HG03066 (cell line): ENCODE measurements at regions not wholly inside any gene's neighbourhood (a gene's known extent, or its start where the extent isn't known, plus 50 kb on each side); places are given as distances from the start of the nearest gene placed in this dataset.
A peak's percentile ranks its signal among the peaks of the same experiment; 100 is the strongest.
"Not testable (repeated sequence)": the region's sequence is repeated elsewhere in the genome, so short reads cannot be mapped to it uniquely, and the experiment has no call there.

Experiments
- ATAC-seq: cut with Tn5 transposase; IDR thresholded peaks from one replicate; pipeline ENCODE4 v1.9.1; 2021; ENCODE audit warnings: low read depth; ENCODE audit not compliant: unreplicated experiment

DNA sequence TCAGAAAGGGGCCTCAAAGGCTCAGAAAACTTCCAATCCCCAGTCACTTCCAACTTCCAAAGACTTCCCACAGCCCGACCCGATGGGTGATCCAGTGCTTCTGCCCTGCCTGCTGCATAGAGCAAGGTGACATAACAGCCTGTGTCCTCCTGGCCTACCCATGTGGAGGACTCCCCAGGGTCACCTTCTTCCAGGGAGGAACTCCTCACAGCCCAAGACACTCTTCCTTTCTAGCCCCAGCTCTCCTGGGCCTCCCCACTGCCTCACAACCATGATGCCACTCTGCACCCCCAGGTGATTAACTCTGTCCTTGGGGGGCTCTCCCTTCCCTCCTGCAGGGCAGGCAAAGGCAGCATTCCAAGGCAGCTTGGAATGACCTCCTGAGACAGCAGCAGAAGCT is 158.4 kb upstream of the PDE1C start:
- no peak for ATAC-seq

DNA sequence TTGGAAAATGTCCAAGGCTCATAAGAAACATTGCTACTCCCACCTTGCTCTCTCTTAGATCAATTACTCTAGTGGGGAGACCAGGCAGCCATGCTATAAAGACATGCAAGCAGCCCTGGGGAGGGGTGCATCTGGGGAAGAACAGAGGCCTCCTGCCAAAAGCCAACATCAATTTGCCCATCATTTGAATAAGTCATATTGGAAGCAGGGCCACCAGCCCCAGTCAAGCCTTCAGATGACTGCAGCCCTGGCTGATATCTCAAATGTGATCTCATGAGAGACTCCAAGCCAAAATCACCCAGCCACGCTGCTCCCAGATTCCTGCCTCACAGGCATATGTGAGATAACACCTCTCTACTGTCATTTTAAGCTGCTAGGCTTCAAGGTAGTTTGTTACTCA is 157.5 kb upstream of the PDE1C start:
- ATAC-seq: no peak

DNA sequence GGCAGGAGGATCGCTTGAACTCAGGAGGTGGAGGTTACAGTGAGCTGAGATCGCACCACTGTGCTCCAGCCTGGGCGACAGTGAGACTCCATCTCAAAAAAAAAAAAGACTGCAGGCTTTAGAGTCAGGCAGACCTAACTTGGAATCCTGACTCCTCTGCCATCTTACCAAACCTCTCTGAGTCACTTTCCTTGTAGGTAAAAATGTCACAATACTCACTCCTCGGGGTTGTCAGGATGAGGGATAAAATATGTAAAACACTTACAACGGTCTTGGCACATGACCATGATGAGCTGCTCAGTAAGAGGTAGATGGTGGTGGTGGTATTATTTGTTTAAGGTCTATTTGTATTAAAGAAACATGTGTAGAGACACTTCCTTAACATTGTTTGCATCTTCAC is 154.1 kb upstream of the PDE1C start:
- ATAC-seq: no peak

DNA sequence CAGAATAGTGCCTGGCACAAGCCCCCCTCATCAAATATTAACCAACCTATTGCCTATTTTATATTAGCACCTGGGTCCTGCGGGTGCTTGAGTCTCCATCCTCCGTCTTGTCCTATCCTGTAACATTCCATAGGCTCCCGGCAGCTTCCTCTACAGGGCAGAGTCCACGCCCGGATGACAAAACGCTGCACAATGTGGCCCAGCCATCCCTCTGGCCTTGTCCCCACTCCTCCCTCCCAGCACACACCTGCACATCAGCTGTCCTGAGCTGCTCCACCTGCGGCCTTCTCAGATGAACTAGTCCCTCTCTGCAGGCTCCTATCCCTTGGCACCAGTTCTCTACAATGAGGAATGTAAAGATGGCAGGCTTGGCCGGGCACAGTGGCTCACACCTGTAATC is 153.5 kb upstream of the PDE1C start:
- ATAC-seq: no peak

DNA sequence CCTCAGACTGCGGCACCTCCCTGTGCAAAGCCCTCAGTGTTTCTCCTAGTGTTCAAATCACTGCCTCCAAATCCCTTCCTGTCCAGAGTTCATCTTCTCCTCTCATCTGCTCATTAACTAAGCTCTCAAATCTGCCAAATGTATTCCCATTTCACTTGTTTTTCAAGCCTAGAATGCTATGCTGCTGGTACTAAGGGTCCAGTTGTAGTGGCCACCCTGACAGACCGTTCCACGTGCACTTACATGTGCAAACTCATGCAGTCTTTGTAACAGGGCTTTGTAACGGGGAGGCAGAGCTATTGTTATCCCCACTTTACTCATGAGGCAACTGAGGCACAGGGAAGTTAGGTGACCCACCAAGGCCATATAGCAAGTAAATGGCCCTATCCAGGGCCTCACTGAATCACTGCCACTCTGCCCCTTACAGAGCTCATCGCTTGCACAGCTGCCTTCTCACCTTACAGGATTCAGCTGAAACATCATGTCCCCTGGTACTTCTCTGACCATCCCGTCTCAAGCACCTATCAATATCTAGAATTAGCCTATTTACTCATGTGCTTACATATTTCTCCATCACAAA is 153.0 kb upstream of the PDE1C start:
- ATAC-seq: no peak

DNA sequence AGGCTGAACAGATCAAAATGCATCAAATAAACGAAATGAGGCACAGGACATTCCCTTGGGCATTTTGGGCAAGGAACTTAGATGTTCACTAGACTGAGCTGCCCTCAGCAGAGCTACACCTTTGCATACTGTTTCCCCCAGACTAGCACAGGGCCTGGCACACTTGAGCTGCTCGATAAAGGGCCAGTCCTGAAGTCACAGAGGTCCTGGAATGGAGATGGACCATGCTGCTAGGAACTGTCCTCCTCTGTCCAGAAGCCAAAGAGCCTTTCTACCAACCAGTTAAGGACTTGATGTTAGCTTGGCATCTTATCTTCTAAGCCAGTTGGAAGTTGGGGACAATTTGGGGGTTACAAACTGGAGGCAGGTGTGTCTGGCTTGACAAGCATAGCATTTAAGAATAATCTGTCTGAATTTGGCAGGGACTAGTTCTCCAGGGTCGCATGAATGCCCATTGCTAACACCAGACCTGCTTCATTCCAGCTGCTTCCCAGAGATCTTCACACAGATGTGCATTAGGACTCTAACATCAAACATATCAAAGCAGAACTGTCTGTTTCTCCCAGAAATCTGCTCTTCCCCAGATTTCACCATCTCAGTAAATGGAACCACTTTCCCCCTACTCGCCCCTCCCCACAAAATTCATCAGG is 152.2 kb upstream of the PDE1C start:
- no peak for ATAC-seq

DNA sequence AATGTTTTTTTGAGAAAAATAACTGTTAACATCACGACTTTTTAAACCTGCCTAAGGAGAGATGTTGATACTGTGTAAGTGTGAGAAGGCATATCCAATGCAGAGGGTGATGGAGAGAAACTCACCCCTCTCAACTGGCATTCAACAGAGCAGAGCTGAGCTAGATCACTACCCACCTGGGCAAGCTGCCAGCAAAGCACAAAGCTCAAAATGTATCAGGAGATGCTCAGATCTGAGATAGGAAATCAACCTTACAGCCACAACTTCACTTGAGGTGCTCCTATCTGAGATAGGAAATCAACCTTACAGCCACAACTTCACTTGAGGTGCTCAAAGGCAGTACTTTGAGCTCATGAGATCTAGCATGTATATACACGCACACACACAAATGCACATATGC is 151.5 kb upstream of the PDE1C start:
- ATAC-seq: no peak

DNA sequence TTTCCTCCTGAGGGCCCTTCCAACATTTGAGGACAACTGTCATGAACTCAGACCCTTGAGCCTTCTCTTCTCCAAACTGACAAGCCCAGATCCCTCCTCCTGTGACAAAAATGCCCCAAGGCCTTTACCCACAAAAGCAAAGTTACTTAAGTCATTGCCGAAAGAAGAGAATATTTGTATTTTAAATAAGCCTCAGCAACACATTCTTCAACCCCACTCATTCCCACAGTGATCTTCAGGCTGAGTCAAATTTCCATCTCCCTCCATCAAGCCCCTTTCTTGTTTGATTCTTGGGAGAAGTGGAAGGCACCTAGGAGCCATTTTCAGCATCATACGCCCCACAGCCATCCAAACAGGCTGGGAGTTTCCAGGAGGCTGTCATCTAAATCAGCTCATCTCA is 150.8 kb upstream of the PDE1C start:
- no peak for ATAC-seq

DNA sequence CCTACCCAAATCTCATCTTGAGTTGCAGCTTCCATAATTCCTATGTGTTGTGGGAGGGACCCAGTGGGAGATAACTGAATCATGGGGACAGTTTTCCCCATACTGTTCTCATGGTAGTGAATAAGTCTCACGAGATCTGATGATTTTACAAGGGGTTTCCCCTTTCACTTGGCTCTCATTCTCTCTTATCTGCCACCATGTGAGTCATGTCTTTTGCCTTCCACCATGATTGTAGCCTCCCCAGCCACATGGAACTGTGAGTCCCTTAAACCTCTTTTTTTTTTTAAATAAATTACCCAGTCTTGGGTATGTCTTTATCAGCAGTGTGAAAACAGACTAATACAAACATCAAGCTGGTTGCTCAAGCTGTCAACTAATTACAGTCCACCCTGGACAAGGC is 149.6 kb upstream of the PDE1C start:
- not testable (repeated sequence) for ATAC-seq

DNA sequence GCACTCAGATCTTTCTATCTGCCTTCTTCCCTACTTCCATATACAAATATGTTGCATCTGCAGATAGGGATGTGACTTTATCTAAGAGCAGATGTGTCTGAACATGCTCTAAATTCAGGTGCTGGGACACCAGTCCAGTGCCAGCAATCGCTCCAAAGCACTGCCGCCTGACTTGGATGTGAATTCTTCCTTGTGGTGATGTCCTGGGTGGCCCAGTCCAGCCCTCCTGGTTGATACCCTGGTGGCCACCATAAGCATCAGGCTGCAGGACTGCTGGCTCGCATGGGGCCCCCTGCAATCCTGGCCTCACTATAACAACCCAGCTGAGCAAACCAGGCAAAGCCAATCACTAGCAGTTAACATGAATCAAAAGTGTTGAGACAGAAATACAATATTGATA is 149.2 kb upstream of the PDE1C start:
- no peak for ATAC-seq

DNA sequence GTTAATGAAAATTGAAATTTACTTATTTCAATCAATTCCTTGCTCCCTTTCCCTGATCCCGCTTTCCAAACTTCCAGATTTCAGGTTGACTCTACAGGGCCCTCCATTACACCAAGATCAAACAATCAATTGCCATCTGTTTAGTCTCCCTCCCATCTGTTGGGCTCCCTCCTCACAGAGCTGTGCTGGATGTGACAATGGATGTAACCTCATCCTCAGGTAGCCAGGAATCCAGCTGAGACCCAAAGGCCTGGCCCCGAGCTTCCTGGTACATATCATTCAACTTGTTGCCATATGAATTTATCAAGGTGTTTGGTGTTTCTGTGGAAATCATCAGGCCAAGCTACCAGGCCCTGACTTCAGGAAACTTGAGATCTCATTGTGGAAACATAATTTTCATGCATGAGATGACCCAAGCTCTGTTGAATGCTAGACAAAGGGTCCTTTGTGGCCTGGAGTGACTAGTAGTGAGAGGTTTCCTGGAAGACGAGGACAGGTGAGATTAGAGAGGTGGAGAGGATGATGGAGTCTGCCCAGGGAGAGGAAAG is 148.6 kb upstream of the PDE1C start:
- no peak for ATAC-seq

DNA sequence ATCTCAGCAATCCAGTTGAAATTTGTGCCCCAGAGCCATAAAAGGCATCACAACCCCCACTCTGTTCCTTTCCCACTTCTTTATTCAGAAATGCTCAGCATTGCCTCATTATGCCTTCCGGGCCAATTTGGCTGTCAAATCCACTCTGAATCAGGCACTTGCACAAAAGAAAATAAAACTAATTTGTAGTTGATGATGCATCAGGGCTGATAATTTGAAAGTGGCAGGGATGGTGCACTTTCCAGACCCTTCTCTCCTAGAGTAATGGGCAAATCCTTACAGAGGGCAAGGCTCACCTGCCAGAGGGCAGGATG is 147.9 kb upstream of the PDE1C start:
- no peak for ATAC-seq

DNA sequence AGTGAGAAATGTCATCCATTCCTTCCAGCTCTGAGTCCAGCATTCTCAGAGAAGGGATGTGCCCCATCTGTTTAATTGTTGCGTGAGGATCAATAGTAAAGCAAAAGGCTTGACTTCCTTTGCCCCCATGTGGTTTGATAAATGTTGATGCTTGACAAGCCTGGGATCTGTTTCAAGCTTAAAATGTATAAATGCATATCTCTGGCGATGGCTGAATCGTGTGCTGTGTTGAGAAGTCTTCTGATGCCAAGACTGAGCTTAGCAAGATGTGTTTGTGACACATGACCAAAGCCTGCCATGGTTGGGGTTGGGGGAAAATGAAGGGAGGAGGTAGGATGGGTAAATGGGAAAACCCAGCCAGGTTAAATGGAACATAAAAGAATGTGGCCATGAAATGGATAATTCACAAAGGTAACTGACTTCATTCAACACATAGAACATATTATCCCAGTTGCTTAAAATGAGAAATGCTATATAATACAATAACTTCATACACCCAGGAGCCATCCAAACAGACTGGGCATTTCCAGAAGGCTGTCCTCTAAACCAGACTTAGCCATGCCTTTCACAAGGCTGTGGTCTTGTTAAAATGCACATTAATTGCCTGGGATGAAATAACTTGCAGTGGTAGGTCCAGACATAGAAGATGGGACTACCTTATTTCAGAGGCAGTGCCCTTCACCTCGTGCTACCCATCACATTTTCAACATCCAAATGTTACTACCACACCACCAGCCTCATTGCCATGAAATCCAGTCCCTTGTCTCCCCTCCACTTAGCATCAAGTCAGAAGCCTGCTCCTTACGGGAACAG is 147.3 kb upstream of the PDE1C start:
- ATAC-seq: no peak

DNA sequence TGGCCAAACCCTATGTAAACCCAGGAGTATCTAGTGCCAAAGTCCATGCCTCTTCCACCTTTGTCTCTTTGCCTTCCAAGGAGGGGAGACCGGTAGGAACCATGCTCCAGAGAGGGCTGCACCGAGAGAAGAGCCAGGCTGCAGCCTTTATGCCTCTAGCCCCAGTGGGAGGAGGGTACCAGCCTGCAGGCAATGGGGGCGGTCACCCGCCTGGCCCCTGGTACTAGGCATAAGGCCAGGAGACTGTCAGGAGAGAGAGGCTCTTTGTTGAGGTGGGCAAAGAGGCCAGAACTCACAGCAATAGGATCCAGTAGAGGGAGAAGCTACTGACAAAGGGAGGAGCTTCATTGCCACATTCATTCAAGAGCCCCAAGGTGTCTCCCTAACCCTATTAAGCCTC is 146.6 kb upstream of the PDE1C start:
- no peak for ATAC-seq

DNA sequence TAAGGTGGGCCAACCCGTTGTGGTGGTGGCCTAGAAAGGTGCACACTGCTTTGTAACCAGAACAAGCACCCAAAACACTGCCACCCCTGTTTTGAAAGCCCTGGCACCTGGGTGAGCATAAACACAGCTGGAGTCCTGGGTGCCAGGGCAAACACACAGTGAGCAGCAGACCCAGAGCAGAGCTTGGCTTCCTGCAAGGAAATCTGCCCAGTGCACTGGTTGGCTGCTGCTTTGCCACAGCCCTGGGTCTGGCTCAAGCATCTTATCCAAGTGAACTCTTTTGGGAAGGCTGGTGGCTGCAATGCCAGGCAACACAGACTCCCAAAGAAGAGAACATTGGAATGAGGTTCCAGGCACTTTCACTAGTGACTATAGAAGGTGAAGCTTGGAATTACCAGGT is 145.5 kb upstream of the PDE1C start:
- ATAC-seq: no peak

DNA sequence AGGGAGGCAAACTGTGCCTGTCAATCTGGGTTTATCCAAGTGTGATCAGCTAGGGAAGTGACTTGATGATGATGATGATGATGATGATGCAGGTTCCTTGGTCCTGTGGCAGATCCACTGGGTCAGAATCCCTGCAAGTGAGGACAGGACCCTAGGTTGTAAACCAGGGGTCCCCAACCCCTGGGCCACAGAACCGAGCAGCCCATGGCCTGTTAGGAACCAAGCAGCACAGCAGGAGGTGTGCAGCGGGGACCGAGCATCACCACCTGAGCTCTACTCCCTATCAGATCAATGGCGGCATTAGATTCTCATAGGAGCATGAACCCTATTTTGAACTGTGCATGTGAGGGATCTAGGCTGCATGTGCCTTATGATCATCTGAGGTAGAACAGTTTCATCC is 144.7 kb upstream of the PDE1C start:
- ATAC-seq: no peak

DNA sequence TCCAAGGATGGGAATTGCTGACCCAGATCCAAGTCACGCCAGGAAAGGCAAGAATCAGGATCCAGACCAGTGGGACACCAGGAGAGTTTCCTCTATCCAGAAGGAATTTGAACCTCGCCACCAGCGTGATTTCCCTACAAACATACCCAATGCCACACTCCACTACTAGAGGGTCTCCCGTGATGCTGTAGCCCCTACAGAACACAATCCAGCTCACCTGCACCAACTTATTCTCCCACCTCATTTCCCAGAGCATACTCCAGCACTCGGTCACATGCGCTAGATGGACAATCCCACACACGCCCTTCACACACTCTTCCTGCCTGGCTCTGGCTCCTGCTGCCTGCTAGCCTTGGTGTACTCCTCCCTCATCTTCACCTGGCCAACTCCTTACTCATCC is 142.1 kb upstream of the PDE1C start:
- ATAC-seq: no peak

DNA sequence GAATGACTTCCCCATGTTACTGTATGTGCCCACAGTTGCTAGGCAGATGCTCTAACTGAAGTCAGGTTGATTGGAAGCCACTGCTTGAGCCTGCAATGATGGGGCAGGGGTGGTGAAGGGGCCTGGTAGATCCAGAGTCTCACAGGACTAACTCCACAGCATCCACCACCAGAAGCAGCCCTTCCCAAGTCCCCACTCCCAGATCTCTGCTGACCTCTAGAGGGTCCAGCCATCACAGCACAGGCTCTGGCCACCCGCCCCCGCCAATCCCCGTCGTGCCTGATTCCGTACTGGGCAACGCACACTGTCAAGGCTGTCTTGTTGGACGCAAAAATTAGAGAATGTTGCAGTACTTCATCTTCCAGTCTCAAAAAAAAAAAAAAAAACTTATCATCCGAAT is 136.8 kb upstream of the PDE1C start:
- ATAC-seq: no peak

DNA sequence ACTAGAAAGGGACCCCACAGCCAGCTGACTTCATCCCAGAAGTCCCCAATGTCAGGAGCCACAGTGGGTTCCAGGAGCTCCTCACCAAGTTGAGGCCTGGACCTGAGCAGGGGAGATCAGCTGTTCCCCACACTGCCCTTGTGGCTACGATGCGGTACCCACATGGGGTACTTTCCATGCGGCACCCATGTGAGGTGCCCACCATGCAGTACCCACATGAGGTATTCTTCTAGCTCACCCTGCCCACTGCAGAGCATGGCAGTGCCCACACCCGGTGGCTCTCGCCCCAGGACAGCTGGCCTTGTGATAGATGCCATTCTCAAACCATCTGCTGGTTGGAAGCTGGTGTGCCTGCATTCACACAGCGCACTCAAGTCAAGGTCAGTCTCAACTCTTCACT is 136.3 kb upstream of the PDE1C start:
- ATAC-seq: no peak

DNA sequence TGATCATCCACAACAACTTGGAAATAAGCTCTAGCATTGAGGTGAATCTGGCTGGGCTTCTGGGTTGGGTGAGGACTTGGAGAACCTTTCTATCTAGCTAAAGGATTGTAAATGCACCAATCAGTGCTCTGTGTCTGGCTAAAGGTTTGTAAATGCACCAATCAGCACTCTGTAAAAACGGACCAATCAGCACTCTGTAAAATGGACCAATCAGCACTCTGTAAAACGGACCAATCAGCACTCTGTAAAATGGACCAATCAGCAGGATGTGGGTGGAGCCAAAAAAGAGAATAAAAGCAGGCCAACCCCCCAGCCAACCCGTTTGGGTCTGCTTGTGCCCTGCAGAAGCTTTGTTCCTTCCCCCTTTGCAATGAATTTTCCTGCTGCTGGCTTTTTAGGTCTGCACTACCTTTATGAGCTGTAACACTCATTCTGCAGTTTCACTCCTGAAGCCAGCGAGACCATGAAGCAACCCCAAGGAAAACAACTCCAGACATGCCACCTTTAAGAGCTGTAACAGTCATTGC is 135.2 kb upstream of the PDE1C start:
- not testable (repeated sequence) for ATAC-seq

DNA sequence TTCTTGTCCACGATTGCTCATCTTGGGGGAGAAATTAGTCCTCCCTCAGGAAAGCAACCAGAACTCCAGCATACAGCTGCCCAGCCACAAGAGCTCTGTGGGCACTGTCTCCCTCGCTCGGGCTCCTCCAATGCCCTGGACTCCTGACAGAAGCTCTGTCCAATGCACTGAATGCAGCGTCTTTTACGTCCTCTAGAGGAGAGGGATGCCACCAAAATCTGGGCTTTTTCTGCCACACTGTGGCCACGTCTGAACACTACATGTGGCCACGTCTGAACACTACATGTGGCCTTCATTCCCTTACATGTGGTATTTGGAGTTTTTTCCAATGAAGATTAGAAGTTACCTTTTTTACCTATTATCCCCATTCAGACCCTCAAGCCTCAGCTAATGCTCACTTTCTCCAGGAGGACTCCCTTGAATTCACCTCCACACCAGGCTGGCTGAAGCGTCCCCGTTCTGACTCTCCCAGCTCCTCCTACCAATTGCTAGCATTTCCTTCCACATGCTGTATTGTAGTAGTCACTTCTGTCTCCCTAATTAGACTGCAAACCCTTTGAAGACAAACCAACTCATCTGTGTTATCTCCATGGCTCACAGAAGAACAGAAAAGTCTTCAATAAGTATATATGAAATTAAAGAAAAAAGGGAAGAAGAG is 134.3 kb upstream of the PDE1C start:
- peak; percentile 78 for ATAC-seq
